ENCODE measurements at regions not wholly inside any gene's neighbourhood (a gene's known extent, or its start where the extent isn't known, plus 50 kb on each side); places are given as distances from the start of the nearest gene placed in this dataset.

- Histone ChIP-seq H3K79me2 (ENCODE audit: control insufficient read depth, insufficient read depth, low read length) (no peaks in the 10 kb centered on the region), H3K36me3 (replicated peaks in 1 of 2; ENCODE audit: control extremely low read depth in 1 of 2, control insufficient read depth in 1 of 2, extremely low read depth in 1 of 2, insufficient read depth in 2 of 2, low read length in 1 of 2) (no peaks in the 10 kb centered on the region), H3K4me2 (replicated peaks; ENCODE audit: low read depth, low read length, poor library complexity, severe bottlenecking) (no peak overlapping the region), H3K27me3 (replicated peaks in 1 of 4; ENCODE audit: control extremely low read depth in 1 of 4, control insufficient read depth in 3 of 4, insufficient read depth in 4 of 4, low read length in 3 of 4) (no peaks in the 10 kb centered on the region), H4K20me1 (ENCODE audit: control insufficient read depth, insufficient read depth, low read length, poor library complexity, severe bottlenecking) (no peaks in the 10 kb centered on the region), H3K27ac (ENCODE audit: low read length in 2 of 2) (no peak overlapping the region), H3K9me3 (ENCODE audit: control extremely low read depth in 1 of 3, control insufficient read depth in 2 of 3, insufficient read depth in 1 of 3, low read length in 2 of 3) (no peaks in the 10 kb centered on the region), H2AFZ (ENCODE audit: insufficient read depth, low read depth, low read length, poor library complexity, severe bottlenecking) (no peak overlapping the region), H3K4me1 (ENCODE audit: control insufficient read depth in 2 of 2, insufficient read depth in 2 of 2, low read length in 2 of 2) (no peaks in the 10 kb centered on the region), H3K9ac (ENCODE audit: low read length) (no peak overlapping the region), H3K4me3 (ENCODE audit: control extremely low read depth in 1 of 5, extremely low read depth in 1 of 5, insufficient read depth in 1 of 5, low read depth in 2 of 5, low read length in 4 of 5) (no peak overlapping the region)
- no peak overlapping the region for H3K4me3 Mint-ChIP-seq
- ATAC-seq (ENCODE audit: low read depth) (no peak), DNase-seq (no peak)
- H3K27ac Mint-ChIP-seq = no peak overlapping the region
- no CpG with 5 or more reads among the region's 1 CpG for WGBS (ENCODE audit: insufficient coverage)
- TF ChIP-seq EZH2 (IDR thresholded peaks at IDR 0.05; ENCODE audit: borderline replicate concordance, insufficient read depth, low read depth, low read length, poor library complexity, severe bottlenecking) (no peak), CTCF (IDR thresholded peaks at IDR 0.05) (no peak)
- no peaks in the 10 kb centered on the region for H3K4me1 Mint-ChIP-seq
- intact Hi-C loops (cut with micrococcal nuclease) = no loop called here
- H3K27me3 Mint-ChIP-seq = peaks cover 24% of the 10 kb centered on the region
- ChIA-PET CTCF (no interaction called here), POLR2A (no interaction called here)
- no peaks in the 10 kb centered on the region for H3K9me3 Mint-ChIP-seq (ENCODE audit: insufficient read depth)
Measured at GRCh38 chr6:98777762-98778161, 56.6 kb upstream of the POU3F2 start.

GRCh38 chr6:98779618-98780017, 54.8 kb upstream of the POU3F2 start:
- Mint-ChIP-seq H3K4me1 (no peaks in the 10 kb centered on the region), H3K9me3 (ENCODE audit: insufficient read depth) (no peaks in the 10 kb centered on the region), H3K4me3 (no peak overlapping the region), H3K27me3 (peaks cover 13% of the 10 kb centered on the region), H3K27ac (no peak overlapping the region)
- Histone ChIP-seq H3K4me1 (ENCODE audit: control insufficient read depth in 2 of 2, insufficient read depth in 2 of 2, low read length in 2 of 2) (no peaks in the 10 kb centered on the region), H3K27ac (ENCODE audit: low read length in 2 of 2) (no peak overlapping the region), H3K9ac (ENCODE audit: low read length) (no peak overlapping the region), H3K4me2 (replicated peaks; ENCODE audit: low read depth, low read length, poor library complexity, severe bottlenecking) (no peak overlapping the region), H3K27me3 (replicated peaks in 1 of 4; ENCODE audit: control extremely low read depth in 1 of 4, control insufficient read depth in 3 of 4, insufficient read depth in 4 of 4, low read length in 3 of 4) (no peaks in the 10 kb centered on the region), H3K79me2 (ENCODE audit: control insufficient read depth, insufficient read depth, low read length) (no peaks in the 10 kb centered on the region), H3K4me3 (ENCODE audit: control extremely low read depth in 1 of 5, extremely low read depth in 1 of 5, insufficient read depth in 1 of 5, low read depth in 2 of 5, low read length in 4 of 5) (no peak overlapping the region), H3K9me3 (ENCODE audit: control extremely low read depth in 1 of 3, control insufficient read depth in 2 of 3, insufficient read depth in 1 of 3, low read length in 2 of 3) (no peaks in the 10 kb centered on the region), H2AFZ (ENCODE audit: insufficient read depth, low read depth, low read length, poor library complexity, severe bottlenecking) (no peak overlapping the region), H3K36me3 (replicated peaks in 1 of 2; ENCODE audit: control extremely low read depth in 1 of 2, control insufficient read depth in 1 of 2, extremely low read depth in 1 of 2, insufficient read depth in 2 of 2, low read length in 1 of 2) (no peaks in the 10 kb centered on the region), H4K20me1 (ENCODE audit: control insufficient read depth, insufficient read depth, low read length, poor library complexity, severe bottlenecking) (no peaks in the 10 kb centered on the region)
- WGBS (ENCODE audit: insufficient coverage) = 90% methylated on average over 2 of the region's 3 CpGs
- no peak for ATAC-seq (ENCODE audit: low read depth)
- no peak for TF ChIP-seq EZH2 (IDR thresholded peaks at IDR 0.05; ENCODE audit: borderline replicate concordance, insufficient read depth, low read depth, low read length, poor library complexity, severe bottlenecking)
- TF ChIP-seq CTCF (IDR thresholded peaks at IDR 0.05) = no peak
- POLR2A ChIA-PET = no interaction called here
- no peak for DNase-seq
- intact Hi-C loops (cut with micrococcal nuclease) = no loop called here
- CTCF ChIA-PET = no interaction called here

All from B cell (primary cell).